GM19025 (cell line): ENCODE measurements at regions not wholly inside any gene's neighbourhood (a gene's known extent, or its start where the extent isn't known, plus 50 kb on each side); places are given as distances from the start of the nearest gene placed in this dataset.

Experiments
- ATAC-seq: cut with Tn5 transposase; IDR thresholded peaks from one replicate; pipeline ENCODE4 v1.9.1; 2021; ENCODE audit warnings: mild to moderate bottlenecking, low read depth, moderate library complexity; ENCODE audit not compliant: unreplicated experiment

DNA sequence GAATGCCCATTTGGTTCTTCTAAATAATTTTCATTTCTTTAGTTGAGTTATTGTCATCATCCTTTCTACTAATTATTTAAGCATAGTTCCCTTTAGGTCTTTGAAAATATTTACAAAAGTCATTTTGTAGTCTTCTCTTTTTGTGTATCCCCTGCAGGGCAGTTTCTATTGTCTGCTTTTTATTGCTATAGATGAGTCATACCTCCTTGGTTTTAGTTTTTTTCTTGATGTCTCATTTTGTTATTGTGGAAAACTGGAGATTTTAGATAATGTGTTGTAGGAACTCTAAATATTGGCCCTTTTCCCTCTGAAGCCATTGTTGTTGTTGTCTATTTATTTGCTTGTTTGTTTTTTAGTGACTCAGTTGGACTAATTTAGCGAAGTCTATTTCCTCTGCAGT lies 387.9 kb downstream of the NUF2 start:
- no peak for ATAC-seq

GRCh38 chr1:163712321-163712720 lies 390.6 kb downstream of the NUF2 start:
- no peak for ATAC-seq

DNA sequence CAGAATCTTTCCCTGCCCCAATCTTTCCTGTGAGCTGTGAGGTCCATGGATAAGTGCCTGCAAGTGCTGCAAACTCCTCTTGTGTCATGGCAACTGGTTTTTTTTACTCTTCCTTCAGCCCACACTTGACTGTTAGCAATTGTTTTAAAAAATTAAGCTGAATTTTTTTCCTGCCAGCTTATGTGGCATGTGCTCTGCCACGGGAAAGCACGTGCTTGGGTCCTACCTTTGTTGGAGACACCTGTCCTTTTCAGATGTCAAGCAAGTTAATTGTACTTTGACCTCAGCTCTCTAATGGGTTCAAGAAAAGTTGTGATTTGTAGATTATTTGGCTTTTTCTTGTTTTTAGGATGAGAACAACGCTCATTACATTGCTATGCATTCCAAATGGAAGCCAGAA lies 398.5 kb downstream of the NUF2 start:
- ATAC-seq, result no peak

DNA sequence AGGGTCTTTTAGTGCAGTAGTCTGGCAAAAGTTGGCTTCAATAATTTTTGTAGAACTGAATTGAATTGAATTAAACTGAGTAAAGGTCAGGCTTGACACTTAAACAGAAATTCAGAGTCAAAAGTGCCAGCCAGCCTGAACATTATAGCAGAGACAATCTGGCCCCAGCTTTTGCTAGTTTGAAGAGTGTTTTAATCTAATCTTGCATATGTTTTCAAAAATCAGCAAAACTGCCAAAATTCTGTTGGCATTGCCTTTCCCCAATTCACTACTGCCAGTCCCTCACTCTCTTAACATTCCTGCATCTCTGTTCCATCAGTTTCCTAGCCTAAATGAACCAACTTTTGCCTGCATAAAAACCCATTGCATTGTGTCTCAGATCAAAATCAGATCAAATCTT lies 403.8 kb downstream of the NUF2 start:
- ATAC-seq, result no peak

- ATAC-seq, result no peak
Measured at GRCh38 chr1:163730411-163730821, 408.7 kb downstream of the NUF2 start.

DNA sequence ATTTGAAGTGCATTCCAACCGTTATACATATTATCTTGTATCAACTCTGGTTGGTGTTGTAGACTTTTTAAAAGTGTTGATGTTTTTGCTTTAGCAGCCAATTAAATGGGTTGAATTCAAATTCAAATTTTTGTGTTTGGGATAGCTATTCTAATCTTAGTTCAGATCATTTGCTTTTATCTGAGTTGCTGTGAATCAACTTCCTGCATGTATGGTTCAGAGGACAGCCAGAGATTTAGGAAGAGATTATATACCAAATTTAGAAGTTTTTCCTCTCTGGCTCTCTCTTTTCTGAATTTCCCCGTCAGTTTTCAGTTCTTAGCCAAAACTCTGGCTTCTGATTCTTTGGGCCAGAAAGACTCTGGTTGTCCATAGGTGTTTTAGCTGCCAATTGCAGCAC lies 415.5 kb downstream of the NUF2 start:
- no peak for ATAC-seq

DNA sequence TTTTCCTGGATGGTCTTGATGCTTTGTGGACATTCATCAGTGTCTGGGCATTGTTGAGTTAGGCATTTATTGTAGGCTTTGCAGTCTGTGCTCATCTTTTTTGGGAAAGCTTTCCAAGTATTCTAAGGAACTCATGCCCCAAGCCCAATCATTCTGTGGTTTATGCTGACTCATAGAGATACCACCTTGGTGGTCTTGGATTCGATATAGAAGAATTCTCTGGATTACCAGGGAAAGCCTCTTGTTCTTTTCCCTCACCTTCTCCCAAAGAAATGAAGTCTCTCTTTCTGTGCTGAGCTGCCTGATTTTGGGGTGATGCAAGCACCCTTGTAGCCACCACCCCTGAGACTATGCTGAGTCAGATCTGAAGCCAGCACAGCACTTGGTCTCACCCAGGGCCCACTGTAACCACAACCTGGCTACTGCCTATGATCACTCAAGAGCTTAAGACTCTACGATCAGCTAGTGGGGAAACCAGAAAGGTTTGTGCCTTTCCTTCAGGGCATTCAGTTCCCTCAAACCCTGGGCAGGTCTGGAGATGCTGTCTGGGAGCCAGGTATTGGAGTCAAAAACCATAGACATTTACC lies 422.6 kb downstream of the NUF2 start:
- no peak for ATAC-seq

DNA sequence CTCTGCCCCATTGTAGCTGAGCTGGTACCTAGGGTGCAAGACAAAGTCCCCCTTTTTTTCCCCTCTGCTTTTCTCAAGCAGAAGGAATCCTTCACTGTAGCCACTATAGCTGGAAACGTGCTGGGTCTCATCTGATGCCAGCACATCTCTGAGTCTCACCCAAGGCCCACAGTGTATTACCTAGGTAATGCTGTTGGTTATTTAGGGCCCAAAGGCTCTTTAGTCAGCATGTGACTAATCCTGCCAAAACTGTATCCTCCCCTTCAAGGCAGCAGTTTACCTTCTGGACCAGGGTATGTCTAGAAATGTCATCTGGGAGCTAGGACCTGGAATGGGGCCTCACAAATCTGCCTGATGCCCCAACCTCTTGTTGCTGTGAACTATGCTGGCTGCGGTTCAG lies 423.4 kb downstream of the NUF2 start:
- ATAC-seq, result no peak

DNA sequence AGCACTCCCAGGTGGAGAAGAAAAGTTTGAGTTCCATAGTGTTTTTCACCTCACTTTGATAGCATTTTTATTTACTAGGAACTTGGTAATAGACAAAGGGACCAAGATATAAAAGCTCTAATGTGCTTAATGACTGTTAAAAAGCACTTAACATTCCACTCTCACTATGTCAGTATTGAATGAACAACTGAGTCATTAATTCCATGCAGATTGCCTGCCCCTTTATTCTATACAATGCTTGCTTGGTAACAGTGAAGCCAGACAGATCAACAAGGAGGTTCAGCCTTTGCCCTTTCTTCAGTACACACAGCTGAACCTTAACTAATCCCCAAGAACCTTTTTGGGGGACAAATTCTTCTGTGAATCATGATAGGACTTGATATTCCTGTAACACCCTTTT lies 425.5 kb downstream of the NUF2 start:
- no peak for ATAC-seq

- ATAC-seq, result no peak
Measured at GRCh38 chr1:163747855-163748254, 426.1 kb downstream of the NUF2 start.

DNA sequence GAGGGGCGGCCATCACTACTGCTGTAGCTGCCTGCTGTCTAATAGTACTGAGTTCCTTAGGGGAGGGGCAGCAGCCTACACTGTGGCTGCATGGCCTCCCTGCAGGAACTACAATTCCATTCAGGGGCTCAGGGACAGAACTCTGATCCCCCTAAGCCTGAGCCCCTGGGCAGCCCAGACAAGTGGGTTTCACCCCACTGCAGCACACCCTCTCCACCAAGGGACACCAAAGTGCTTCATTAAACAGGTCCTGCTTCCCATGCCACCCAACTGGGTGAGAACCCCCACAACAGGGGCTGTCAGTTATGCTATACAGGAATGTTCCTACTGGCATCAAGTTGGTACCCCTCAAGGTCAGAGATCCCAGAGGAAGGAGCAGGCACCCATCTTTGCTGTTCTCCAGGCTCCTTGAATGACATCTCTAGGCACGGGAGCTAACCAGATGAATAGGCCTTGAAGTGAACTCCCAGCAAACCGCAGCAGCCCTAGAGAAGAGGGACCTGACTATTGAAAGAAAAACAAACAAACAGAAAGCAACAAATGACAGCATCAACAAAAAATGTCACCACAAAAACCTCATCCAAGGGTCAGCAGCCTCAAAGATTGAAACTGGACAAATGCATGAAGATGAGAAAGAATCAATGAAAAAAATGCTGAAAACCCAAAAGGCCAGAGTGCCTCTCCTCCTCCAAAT lies 437.4 kb downstream of the NUF2 start:
- ATAC-seq, result no peak

DNA sequence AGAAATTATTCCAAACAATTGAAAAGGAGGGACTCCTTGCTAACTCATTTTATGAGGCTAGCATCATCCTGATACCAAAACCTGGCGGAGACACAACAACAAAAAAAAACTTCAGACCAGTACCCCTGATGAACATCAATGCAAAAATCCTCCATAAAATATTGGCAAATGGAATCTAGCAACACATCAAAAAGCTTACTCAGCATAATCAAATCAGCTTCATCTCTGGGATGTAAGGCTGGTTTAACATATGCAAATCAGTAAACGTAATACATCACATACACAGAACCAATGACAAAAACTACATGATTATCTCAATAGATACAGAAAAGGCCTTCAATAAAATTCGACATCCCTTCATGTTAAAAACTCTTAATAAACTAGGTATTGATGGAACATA lies 440.1 kb downstream of the NUF2 start:
- no peak for ATAC-seq

GRCh38 chr1:163766257-163766918 lies 444.6 kb downstream of the NUF2 start:
- ATAC-seq, result no peak

DNA sequence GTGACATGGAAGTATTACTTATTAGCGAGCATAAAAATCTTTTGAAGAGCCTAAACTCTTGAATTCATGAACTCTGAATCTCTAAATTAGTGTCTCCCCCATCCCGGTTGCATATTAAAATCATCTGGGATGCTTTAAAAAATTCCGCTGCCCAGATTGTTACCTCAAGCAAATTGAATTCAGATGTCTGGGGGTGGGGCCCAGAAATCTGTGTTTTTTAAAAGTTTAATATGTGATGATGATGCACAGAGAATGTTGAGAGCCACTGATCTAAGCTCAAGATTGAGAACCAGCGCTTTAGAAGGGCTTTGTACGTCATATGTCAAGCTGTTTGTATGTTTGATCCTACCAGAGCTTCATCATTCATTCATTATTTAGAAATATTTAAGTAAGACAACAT lies 446.8 kb downstream of the NUF2 start:
- ATAC-seq, result no peak

GRCh38 chr1:163770265-163770664 lies 448.5 kb downstream of the NUF2 start:
- no peak for ATAC-seq

GRCh38 chr1:163771637-163772036 lies 449.9 kb downstream of the NUF2 start:
- no peak for ATAC-seq

GRCh38 chr1:163772246-163772645 lies 450.5 kb downstream of the NUF2 start:
- no peak for ATAC-seq

GRCh38 chr1:163773396-163773795 lies 451.6 kb downstream of the NUF2 start:
- no peak for ATAC-seq

GRCh38 chr1:163774401-163774945 lies 452.7 kb downstream of the NUF2 start:
- no peak for ATAC-seq

DNA sequence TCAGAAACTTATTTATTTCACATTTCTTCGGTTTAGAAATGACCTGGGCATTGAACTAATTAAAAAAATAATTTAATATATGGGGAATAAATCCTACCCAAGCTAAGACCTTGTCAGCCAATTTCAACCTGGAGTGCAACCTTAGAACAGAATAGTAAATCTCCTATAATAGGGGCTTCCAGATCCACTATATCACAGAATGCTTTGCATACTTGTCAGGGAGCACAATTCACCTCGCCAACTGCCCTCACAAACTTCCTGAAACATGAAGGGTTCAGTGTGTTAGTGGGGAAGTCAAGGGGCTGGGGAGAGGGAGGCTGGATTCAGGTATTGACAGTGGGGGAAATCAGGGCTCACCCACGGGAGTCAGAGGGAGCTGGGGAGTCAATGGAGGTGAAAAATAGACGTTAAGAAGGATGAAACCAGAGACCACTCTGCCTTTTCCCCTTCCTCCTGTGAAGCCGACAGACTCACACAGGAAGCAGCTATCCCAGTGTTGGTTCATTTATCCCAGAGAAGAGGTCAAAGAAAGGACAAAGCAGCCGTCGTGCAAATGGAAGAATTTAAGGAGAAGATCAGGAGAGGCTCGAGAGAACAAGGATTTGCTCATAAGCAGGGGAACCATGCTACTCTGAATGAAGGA lies 453.3 kb downstream of the NUF2 start:
- ATAC-seq, result no peak

DNA sequence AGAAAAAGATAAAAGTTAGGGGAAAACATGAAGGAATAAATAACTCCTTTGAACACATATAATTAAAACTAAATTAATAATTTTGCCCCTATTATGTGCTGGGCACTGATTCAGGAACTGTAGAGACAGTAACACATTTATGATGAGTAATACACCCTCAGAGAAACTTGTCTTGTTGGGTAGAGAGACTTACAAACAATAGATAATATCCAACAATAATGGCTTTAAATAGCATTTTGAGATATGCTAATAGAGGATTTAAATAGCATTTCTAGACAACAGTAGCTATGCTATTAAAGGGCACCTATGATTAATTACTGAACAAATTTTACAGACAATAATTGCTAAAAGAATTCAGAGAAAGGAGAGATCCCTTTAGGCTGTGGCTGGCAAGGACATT lies 455.5 kb downstream of the NUF2 start:
- no peak for ATAC-seq
